Activated CD4-positive, alpha-beta memory T cell treated with anti-CD3 and anti-CD28 coated beads for 36 hours (primary cell): ENCODE measurements at regions not wholly inside any gene's neighbourhood (a gene's known extent, or its start where the extent isn't known, plus 50 kb on each side); places are given as distances from the start of the nearest gene placed in this dataset.

ENCODE experiments used
- CTCF ChIA-PET: fragments of 350-600 bp; sonication (Branson Sonifier 250); formaldehyde crosslinking; loops from one replicate; lab custom pipeline; 2021; ENCODE audit warnings: antibody characterized with exemption, inconsistent platforms; lab: Charles Lee
- POLR2A ChIA-PET: fragments of 350-600 bp; sonication (Branson Sonifier 250); formaldehyde crosslinking; loops from one replicate; lab custom pipeline; 2021; ENCODE audit warnings: antibody characterized with exemption; lab: Charles Lee
- DNase-seq: peaks from one replicate; pipeline ENCODE4 v3.0.0-alpha.2; 2020
- H3K27ac Mint-ChIP-seq: one replicate; pipeline ENCODE4 v1.8.0; 2021; ENCODE audit warnings: mixed read lengths
- H3K27me3 Mint-ChIP-seq: one replicate; pipeline ENCODE4 v1.8.0; 2021; ENCODE audit warnings: mixed read lengths
- H3K36me3 Mint-ChIP-seq: one replicate; pipeline ENCODE4 v1.8.0; 2021; ENCODE audit warnings: mixed read lengths
- H3K4me1 Mint-ChIP-seq: one replicate; pipeline ENCODE4 v1.8.0; 2021; ENCODE audit warnings: low read depth, mixed read lengths
- H3K4me3 Mint-ChIP-seq: one replicate; pipeline ENCODE4 v1.8.0; 2021; ENCODE audit warnings: mild to moderate bottlenecking, mixed read lengths
- H3K9me3 Mint-ChIP-seq: one replicate; pipeline ENCODE4 v1.8.0; 2021; ENCODE audit warnings: mixed read lengths
- intact Hi-C: fragments of 100-400 bp; cut with micrococcal nuclease; formaldehyde crosslinking; loops from one replicate; pipeline ENCODE4 v1.15.1; 2023

- ChIA-PET POLR2A (no interaction called here), CTCF (no interaction called here)
- no peak for DNase-seq
- H3K27ac Mint-ChIP-seq: no peak overlapping the region
- intact Hi-C loops: no loop called here
- no peaks in the 10 kb centered on the region for H3K9me3 Mint-ChIP-seq
- no peaks in the 10 kb centered on the region for H3K27me3 Mint-ChIP-seq
- no peak overlapping the region for H3K4me3 Mint-ChIP-seq
- H3K36me3 Mint-ChIP-seq: no peaks in the 10 kb centered on the region
- no peaks in the 10 kb centered on the region for H3K4me1 Mint-ChIP-seq
Observed at GRCh38 chr14:56715938-56716337, 94.3 kb downstream of the OTX2 start.

GRCh38 chr14:56709201-56709600 is 101.1 kb downstream of the OTX2 start:
- no peak for DNase-seq
- Mint-ChIP-seq H3K27me3 (peaks cover 9% of the 10 kb centered on the region), H3K4me1 (no peaks in the 10 kb centered on the region), H3K4me3 (no peak overlapping the region), H3K9me3 (no peaks in the 10 kb centered on the region), H3K27ac (no peak overlapping the region), H3K36me3 (no peaks in the 10 kb centered on the region)
- ChIA-PET CTCF (no interaction called here), POLR2A (no interaction called here)
- intact Hi-C loops: no loop called here

GRCh38 chr14:56708704-56709103 is 101.6 kb downstream of the OTX2 start:
- CTCF ChIA-PET: no interaction called here
- DNase-seq: no peak
- Mint-ChIP-seq H3K4me3 (no peak overlapping the region), H3K27me3 (peaks cover 9% of the 10 kb centered on the region), H3K36me3 (no peaks in the 10 kb centered on the region), H3K27ac (no peak overlapping the region), H3K9me3 (no peaks in the 10 kb centered on the region), H3K4me1 (no peaks in the 10 kb centered on the region)
- intact Hi-C loops: no loop called here
- POLR2A ChIA-PET: no interaction called here

- no peaks in the 10 kb centered on the region for H3K9me3 Mint-ChIP-seq
- intact Hi-C loops: no loop called here
- no peak overlapping the region for H3K27ac Mint-ChIP-seq
- no peak for DNase-seq
- ChIA-PET POLR2A (no interaction called here), CTCF (no interaction called here)
- no peak overlapping the region for H3K4me3 Mint-ChIP-seq
- no peaks in the 10 kb centered on the region for H3K4me1 Mint-ChIP-seq
- peaks cover 13% of the 10 kb centered on the region for H3K27me3 Mint-ChIP-seq
- H3K36me3 Mint-ChIP-seq: no peaks in the 10 kb centered on the region
Observed at GRCh38 chr14:56703947-56704346, 106.3 kb downstream of the OTX2 start.

- intact Hi-C loops: no loop called here
- DNase-seq: no peak
- Mint-ChIP-seq H3K4me3 (no peak overlapping the region), H3K36me3 (no peaks in the 10 kb centered on the region), H3K9me3 (no peaks in the 10 kb centered on the region), H3K4me1 (no peaks in the 10 kb centered on the region), H3K27me3 (peaks cover 7% of the 10 kb centered on the region), H3K27ac (no peak overlapping the region)
- ChIA-PET CTCF (no interaction called here), POLR2A (no interaction called here)
Observed at GRCh38 chr14:56702515-56702914, 107.8 kb downstream of the OTX2 start.
